ENCODE measurements at regions not wholly inside any gene's neighbourhood (a gene's known extent, or its start where the extent isn't known, plus 50 kb on each side); places are given as distances from the start of the nearest gene placed in this dataset.
"Not testable (repeated sequence)": the region's sequence is repeated elsewhere in the genome, so short reads cannot be mapped to it uniquely, and the experiment has no call there.

- no peak for ATAC-seq
- DNase-seq (ENCODE audit: low spot score): no peak
Observed at GRCh38 chr4:71081192-71081591, 87.7 kb downstream of the DCK start.

GRCh38 chr4:71093745-71094144 is 100.3 kb downstream of the DCK start:
- no peak for ATAC-seq
- no peak for DNase-seq (ENCODE audit: low spot score)

- DNase-seq (ENCODE audit: low spot score) (no peak), ATAC-seq (no peak)
Observed at GRCh38 chr4:71094201-71094600, 100.8 kb downstream of the DCK start.

- DNase-seq (ENCODE audit: low spot score): no peak
- ATAC-seq: no peak
Observed at GRCh38 chr4:71095141-71095540, 101.7 kb downstream of the DCK start.

- DNase-seq (ENCODE audit: low spot score): no peak
- ATAC-seq: peak; percentile 20
Observed at GRCh38 chr4:71095545-71095944, 102.1 kb downstream of the DCK start.

GRCh38 chr4:71107726-71108125 is 114.3 kb downstream of the DCK start:
- DNase-seq (ENCODE audit: low spot score) (no peak), ATAC-seq (no peak)

GRCh38 chr4:71110499-71110898 is 117.0 kb downstream of the DCK start:
- no peak for DNase-seq (ENCODE audit: low spot score)
- ATAC-seq: no peak

- not testable (repeated sequence) for ATAC-seq; DNase-seq (ENCODE audit: low spot score)
Observed at GRCh38 chr4:71111133-71111532, 117.7 kb downstream of the DCK start.

- DNase-seq (ENCODE audit: low spot score) (no peak), ATAC-seq (peak; percentile 33)
Observed at GRCh38 chr4:71113294-71113693, 119.8 kb downstream of the DCK start.

- DNase-seq (ENCODE audit: low spot score) (no peak), ATAC-seq (no peak)
Observed at GRCh38 chr4:71120831-71121524, 127.5 kb downstream of the DCK start.

- DNase-seq (ENCODE audit: low spot score): no peak
- no peak for ATAC-seq
Observed at GRCh38 chr4:71123951-71124350, 130.5 kb downstream of the DCK start.

GRCh38 chr4:71125137-71125536 is 131.7 kb downstream of the DCK start:
- DNase-seq (ENCODE audit: low spot score): no peak
- ATAC-seq: no peak

GRCh38 chr4:71126719-71127118 is 133.3 kb downstream of the DCK start:
- ATAC-seq: no peak
- no peak for DNase-seq (ENCODE audit: low spot score)

GRCh38 chr4:71130827-71131603 is 137.6 kb downstream of the DCK start:
- no peak for DNase-seq (ENCODE audit: low spot score)
- ATAC-seq: peak; percentile 47

GRCh38 chr4:71132486-71132885 is 139.0 kb downstream of the DCK start:
- no peak for DNase-seq (ENCODE audit: low spot score)
- ATAC-seq: no peak

GRCh38 chr4:71133491-71133890 is 140.0 kb downstream of the DCK start:
- DNase-seq (ENCODE audit: low spot score) (no peak), ATAC-seq (no peak)

GRCh38 chr4:71136071-71136470 is 142.6 kb downstream of the DCK start:
- no peak for DNase-seq (ENCODE audit: low spot score)
- ATAC-seq: no peak

GRCh38 chr4:71138007-71138615 is 144.7 kb downstream of the DCK start:
- DNase-seq (ENCODE audit: low spot score) (no peak), ATAC-seq (no peak)

- DNase-seq (ENCODE audit: low spot score) (no peak), ATAC-seq (no peak)
Observed at GRCh38 chr4:71140563-71140962, 147.1 kb downstream of the DCK start.

GRCh38 chr4:71141125-71141524 is 147.7 kb downstream of the DCK start:
- no peak for ATAC-seq

GRCh38 chr4:71147261-71147660 is 153.8 kb downstream of the DCK start:
- ATAC-seq (no peak), DNase-seq (ENCODE audit: low spot score) (no peak)

More at GRCh38 chr4:71141125-71141524, 147.7 kb downstream of the DCK start:
- no peak for DNase-seq (ENCODE audit: low spot score)

GRCh38 chr4:71148545-71148944 is 155.1 kb downstream of the DCK start:
- DNase-seq (ENCODE audit: low spot score) (no peak), ATAC-seq (no peak)
